ENCODE measurements at regions not wholly inside any gene's neighbourhood (a gene's known extent, or its start where the extent isn't known, plus 50 kb on each side); places are given as distances from the start of the nearest gene placed in this dataset.
"Not testable (repeated sequence)": the region's sequence is repeated elsewhere in the genome, so short reads cannot be mapped to it uniquely, and the experiment has no call there.

DNA sequence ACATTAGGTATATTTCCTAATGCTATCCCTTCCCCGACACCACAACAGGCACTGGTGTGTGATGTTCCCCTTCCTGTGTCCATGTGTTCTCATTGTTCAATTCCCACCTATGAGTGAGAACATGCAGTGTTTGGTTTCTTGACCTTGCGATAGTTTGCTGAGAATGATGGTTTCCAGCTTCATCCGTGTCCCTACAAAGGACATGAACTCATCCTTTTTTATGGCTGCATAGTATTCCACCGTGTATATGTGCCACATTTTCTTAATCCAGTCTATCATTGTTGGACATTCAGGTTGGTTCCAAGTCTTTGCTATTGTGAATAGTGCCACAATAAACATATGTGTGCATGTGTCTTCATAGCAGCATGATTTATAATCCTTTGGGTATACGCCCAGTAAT is 228.5 kb upstream of the RARB start:
- TF ChIP-seq CTCF (conservative IDR thresholded peaks at IDR 0.05; ENCODE audit: low read length); EZH2phosphoT487 (IDR thresholded peaks at IDR 0.05; ENCODE audit: borderline replicate concordance, low read depth, low read length): not testable (repeated sequence)

Measured in OCI-LY7 (cell line).